Activated B cell treated with CpG ODN at 0.5 μM for 24 hours (primary cell): ENCODE measurements at regions not wholly inside any gene's neighbourhood (a gene's known extent, or its start where the extent isn't known, plus 50 kb on each side); places are given as distances from the start of the nearest gene placed in this dataset.

ENCODE experiments used
- ATAC-seq: fragments of 200-7000 bp; cut with Tn5 transposase; one replicate; pipeline ENCODE4 v1.10.0; 2021; ENCODE audit warnings: low read depth, mild to moderate bottlenecking, moderate library complexity
- CTCF ChIA-PET: fragments of 350-600 bp; sonication (Branson Sonifier 250); formaldehyde crosslinking; loops from one replicate; lab custom pipeline; 2021; ENCODE audit warnings: antibody characterized with exemption; lab: Charles Lee
- POLR2A ChIA-PET: fragments of 350-600 bp; sonication (Branson Sonifier 250); formaldehyde crosslinking; loops from one replicate; lab custom pipeline; 2021; ENCODE audit warnings: antibody characterized with exemption; lab: Charles Lee
- DNase-seq: peaks from one replicate; pipeline ENCODE4 v3.0.0; 2022
- H3K27ac Mint-ChIP-seq: one replicate; pipeline ENCODE4 v1.8.0; 2020; ENCODE audit warnings: mixed read lengths
- H3K27me3 Mint-ChIP-seq: one replicate; pipeline ENCODE4 v1.8.0; 2021; ENCODE audit warnings: mixed read lengths
- H3K36me3 Mint-ChIP-seq: one replicate; pipeline ENCODE4 v1.8.0; 2021; ENCODE audit warnings: low read depth, mixed read lengths
- H3K4me1 Mint-ChIP-seq: one replicate; pipeline ENCODE4 v1.8.0; 2021; ENCODE audit warnings: mixed read lengths
- H3K4me3 Mint-ChIP-seq: one replicate; pipeline ENCODE4 v1.8.0; 2020; ENCODE audit warnings: mild to moderate bottlenecking, mixed read lengths
- H3K9me3 Mint-ChIP-seq: one replicate; pipeline ENCODE4 v1.8.0; 2020; ENCODE audit warnings: mixed read lengths
- CTCF ChIP-seq: fragments of 200-600 bp; IDR thresholded peaks from one replicate; pipeline ENCODE4 v1.8.0; 2022; ENCODE audit warnings: antibody characterized with exemption, mild to moderate bottlenecking
- intact Hi-C: fragments of 100-400 bp; cut with micrococcal nuclease; formaldehyde crosslinking; loops from one replicate; pipeline ENCODE4 v1.15.1; 2024

GRCh38 chr10:78402591-78402990 lies 368.9 kb downstream of the RPS24 start:
- Mint-ChIP-seq H3K27ac (no peak overlapping the region), H3K36me3 (no peaks in the 10 kb centered on the region), H3K27me3 (peaks cover 26% of the 10 kb centered on the region), H3K4me1 (peaks cover 9% of the 10 kb centered on the region), H3K4me3 (no peak overlapping the region), H3K9me3 (no peaks in the 10 kb centered on the region)
- no peak for TF ChIP-seq CTCF
- intact Hi-C loops, result no loop called here
- ATAC-seq (no peak), DNase-seq (no peak)
- POLR2A ChIA-PET, result no interaction called here
- CTCF ChIA-PET, result no interaction called here

DNA sequence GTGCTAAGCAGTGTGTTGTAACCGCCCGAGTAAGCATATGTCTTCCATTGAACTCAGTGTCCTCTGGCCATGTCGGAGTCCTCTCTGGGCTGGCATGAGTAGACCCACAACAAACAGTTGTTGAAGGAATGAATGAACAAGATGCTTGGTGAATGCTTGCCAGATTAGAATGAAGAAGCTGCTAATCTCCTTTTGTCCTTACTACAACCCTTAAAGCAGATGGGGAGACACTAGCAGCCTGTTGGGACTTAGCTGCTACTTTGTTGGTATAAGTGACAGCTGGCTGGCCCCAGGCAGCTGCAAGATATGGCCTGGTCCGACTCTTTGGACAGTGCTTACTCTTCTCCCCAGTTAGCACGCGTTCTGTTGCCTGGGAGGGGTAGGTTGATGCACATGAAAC lies 370.1 kb downstream of the RPS24 start:
- H3K27me3 Mint-ChIP-seq, result peaks cover 36% of the 10 kb centered on the region
- no peak overlapping the region for H3K4me3 Mint-ChIP-seq
- H3K27ac Mint-ChIP-seq, result no peak overlapping the region
- ATAC-seq, result no peak
- POLR2A ChIA-PET, result no interaction called here
- H3K9me3 Mint-ChIP-seq, result no peaks in the 10 kb centered on the region
- no peak for TF ChIP-seq CTCF
- peaks cover 9% of the 10 kb centered on the region for H3K4me1 Mint-ChIP-seq
- no peaks in the 10 kb centered on the region for H3K36me3 Mint-ChIP-seq
- no peak for DNase-seq
- intact Hi-C loops, result no loop called here
- CTCF ChIA-PET, result no interaction called here

DNA sequence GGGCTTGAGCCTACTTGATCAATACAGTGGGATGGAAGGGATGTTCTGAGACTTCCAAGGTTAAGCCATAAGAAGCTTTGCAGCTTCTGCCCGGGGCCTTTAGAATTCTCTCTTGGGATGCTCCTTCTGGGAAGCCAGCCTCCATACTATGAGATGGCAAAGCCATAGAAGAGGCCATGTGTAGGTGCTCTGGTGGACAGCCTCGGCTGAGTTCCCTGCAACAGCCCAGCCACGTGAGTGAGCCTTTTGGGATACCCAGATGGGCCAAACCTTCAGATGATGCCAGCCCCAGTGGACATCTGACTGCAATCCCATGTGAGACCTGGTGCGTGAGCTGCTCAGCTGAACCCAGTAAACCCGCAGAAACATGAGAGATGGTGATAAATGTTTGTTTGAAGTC lies 370.6 kb downstream of the RPS24 start:
- Mint-ChIP-seq H3K4me1 (peaks cover 9% of the 10 kb centered on the region), H3K36me3 (no peaks in the 10 kb centered on the region), H3K27ac (no peak overlapping the region), H3K27me3 (peaks cover 36% of the 10 kb centered on the region), H3K4me3 (no peak overlapping the region), H3K9me3 (no peaks in the 10 kb centered on the region)
- ChIA-PET POLR2A (no interaction called here), CTCF (no interaction called here)
- ATAC-seq (no peak), DNase-seq (no peak)
- TF ChIP-seq CTCF, result no peak
- intact Hi-C loops, result no loop called here

DNA sequence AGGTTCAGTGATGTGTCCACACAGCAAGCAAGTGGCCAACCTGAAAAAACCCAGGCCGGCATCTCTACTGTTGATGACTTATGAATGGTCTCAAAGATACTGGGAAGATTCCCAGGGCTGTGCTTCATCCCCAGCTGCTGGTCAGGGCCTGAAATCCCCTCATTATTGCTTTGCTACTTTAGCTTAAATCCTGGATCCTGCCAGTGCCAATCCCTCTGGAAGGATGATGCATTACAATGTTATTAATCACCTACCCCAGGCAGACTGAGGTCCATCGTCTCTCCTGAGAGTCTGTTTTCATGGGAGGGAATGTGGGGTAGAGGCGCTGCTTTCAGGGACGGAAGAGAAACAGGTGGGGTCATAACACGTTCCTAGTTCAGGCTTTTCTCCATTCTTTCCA lies 371.6 kb downstream of the RPS24 start:
- ATAC-seq (no peak), DNase-seq (no peak)
- Mint-ChIP-seq H3K4me1 (peaks cover 9% of the 10 kb centered on the region), H3K27me3 (peaks cover 36% of the 10 kb centered on the region), H3K27ac (no peak overlapping the region), H3K36me3 (no peaks in the 10 kb centered on the region), H3K9me3 (no peaks in the 10 kb centered on the region), H3K4me3 (no peak overlapping the region)
- CTCF ChIA-PET, result no interaction called here
- no peak for TF ChIP-seq CTCF
- POLR2A ChIA-PET, result no interaction called here
- intact Hi-C loops, result no loop called here

- Mint-ChIP-seq H3K4me3 (no peak overlapping the region), H3K27me3 (peaks cover 36% of the 10 kb centered on the region), H3K27ac (no peak overlapping the region), H3K9me3 (no peaks in the 10 kb centered on the region), H3K36me3 (no peaks in the 10 kb centered on the region), H3K4me1 (peaks cover 9% of the 10 kb centered on the region)
- no peak for ATAC-seq
- POLR2A ChIA-PET, result no interaction called here
- intact Hi-C loops, result no loop called here
- CTCF ChIA-PET, result no interaction called here
- no peak for DNase-seq
- no peak for TF ChIP-seq CTCF
Observed at GRCh38 chr10:78405736-78406135, 372.1 kb downstream of the RPS24 start.
